NCI-H524 (cell line): ENCODE measurements at regions not wholly inside any gene's neighbourhood (a gene's known extent, or its start where the extent isn't known, plus 50 kb on each side); places are given as distances from the start of the nearest gene placed in this dataset.
"Not testable (repeated sequence)": the region's sequence is repeated elsewhere in the genome, so short reads cannot be mapped to it uniquely, and the experiment has no call there.

Experiments
- DNase-seq, 2 experiments: peaks; one replicate each; lab custom pipeline; 2025; lab: John Stamatoyannopoulos, UW

- no peak for DNase-seq
Observed at GRCh38 chr4:18442957-18443356, 421.4 kb upstream of the LCORL start.

DNA sequence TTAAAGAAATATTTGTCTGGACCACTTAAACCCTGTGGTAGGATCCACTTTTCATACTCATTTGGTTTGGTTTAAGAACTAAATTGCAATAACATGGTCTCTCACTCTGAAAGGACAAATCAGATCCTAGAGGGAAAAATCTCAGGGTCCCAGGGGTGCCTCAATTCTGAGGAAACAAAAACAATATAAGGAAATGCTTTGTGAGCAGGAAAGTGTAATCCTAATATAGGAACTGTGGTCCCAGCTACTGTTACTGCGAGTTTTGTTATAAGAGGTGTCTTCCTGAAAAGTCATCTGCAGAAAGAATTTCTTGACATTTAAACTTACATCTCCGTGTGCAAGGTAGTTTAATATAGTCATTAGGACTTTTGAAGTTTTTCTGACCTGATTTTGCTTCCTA is 420.1 kb upstream of the LCORL start:
- DNase-seq = no peak

DNA sequence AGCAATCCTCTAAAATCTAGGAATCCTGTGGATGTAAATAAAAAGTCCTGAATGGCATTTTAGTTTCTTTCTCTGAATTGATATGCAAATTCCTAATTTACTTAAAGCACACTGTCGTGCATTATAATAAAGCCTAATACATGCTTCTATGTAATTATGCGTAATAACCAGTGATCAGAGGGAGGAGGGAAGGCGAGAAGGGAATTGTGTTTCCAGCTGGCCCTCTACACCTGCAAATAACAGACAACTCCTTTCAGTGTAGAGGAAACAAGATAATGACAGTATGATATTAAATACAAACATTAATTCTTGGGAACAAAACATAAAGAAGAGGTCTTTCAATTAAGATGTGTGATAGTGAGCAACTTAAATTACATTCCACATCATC is 419.6 kb upstream of the LCORL start:
- no peak for DNase-seq

DNA sequence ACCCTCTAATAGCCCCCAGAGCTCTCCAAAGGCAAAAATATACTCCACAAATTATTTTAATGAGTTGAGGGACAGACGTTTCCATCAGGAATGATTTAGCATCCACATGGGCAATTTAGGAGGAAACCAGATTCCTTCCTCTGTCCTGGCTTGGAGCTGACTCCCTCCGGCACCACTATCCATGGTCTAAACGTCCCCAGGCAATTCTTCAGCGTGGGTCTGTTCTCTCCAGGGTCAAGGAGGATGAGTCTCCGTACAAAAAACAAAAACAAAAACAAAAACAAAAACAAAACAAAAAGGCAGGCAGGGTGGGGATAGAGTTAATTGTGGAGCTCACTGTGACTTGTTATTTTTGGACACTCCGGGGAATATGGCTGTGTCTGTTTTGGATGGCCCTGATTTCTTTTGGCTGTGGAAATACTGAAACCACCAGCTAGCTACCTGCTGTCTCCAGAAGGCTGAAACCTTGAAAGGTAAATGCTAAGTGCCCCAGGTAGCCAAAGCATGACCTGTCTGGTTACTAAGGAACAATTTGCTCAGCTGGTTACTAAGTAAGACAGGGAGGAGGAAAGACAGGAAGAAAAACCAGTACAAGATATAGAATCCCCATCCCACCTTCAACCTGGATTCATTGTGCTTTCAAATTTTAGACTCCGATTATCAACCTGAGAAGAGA is 419.1 kb upstream of the LCORL start:
- DNase-seq = peak in 1 of 2 experiments; percentile 1

DNA sequence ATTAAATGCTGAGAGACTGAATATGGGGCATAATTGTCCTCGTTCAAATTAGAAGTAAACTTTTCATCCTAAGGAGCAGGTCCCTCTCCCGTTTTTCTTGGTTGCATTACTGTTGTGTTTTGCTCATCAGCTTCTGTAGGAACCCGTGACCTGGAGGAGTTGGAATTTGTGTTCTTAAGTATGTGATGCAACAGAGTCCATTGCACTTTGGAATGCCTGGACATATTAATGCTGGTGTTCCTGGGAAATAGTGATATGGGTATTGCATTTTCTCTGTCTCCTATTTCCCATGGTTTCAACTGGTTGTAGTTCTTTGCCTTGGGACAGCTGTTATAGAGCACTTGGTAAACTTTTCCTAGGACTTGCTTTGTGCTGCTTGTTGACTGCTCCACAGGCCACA is 417.8 kb upstream of the LCORL start:
- peak in 1 of 2 experiments; percentile 0 for DNase-seq

GRCh38 chr4:18435781-18436180 is 414.2 kb upstream of the LCORL start:
- no peak for DNase-seq

- peak in 1 of 2 experiments; percentile 14 for DNase-seq
Observed at GRCh38 chr4:18422685-18423084, 401.1 kb upstream of the LCORL start.

- no peak for DNase-seq
Observed at GRCh38 chr4:18421519-18421918, 400.0 kb upstream of the LCORL start.

DNA sequence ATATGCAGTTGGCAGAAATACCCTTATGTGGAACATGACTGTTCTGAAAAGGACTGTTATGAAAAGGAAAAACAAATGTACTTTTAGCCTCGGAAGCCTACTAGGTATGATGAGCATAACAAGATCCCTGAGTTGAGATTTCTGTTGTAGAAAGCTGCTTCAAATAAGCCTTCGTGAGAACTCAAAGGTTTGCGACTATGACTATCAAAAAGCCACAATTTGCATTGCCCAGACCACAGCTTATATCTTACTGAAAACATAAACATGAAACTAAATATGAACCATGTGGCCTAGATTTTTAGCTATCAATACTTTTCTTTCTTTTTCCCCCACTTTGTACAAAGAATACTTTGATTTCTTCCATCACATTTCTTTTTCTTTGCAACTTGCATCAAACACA is 398.2 kb upstream of the LCORL start:
- no peak for DNase-seq

- not testable (repeated sequence) for DNase-seq
Observed at GRCh38 chr4:18418195-18418898, 396.8 kb upstream of the LCORL start.

DNA sequence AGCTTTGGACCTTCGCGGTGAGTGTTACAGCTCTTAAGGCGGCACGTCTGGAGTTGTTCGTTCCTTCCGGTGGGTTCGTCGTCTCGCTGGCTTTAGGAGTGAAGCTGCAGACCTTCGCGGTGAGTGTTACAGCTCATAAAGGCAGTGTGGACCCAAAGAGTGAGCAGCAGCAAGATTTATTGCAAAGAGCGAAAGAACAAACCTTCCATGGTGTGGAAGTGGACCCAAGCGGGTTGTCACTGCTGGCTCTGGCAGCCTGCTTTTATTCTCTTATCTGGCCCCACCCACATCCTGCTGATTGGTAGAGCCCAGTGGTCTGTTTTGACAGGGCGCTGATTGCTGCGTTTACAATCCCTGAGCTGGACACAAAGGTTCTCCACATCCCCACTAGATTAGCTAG is 396.1 kb upstream of the LCORL start:
- DNase-seq = not testable (repeated sequence)

DNA sequence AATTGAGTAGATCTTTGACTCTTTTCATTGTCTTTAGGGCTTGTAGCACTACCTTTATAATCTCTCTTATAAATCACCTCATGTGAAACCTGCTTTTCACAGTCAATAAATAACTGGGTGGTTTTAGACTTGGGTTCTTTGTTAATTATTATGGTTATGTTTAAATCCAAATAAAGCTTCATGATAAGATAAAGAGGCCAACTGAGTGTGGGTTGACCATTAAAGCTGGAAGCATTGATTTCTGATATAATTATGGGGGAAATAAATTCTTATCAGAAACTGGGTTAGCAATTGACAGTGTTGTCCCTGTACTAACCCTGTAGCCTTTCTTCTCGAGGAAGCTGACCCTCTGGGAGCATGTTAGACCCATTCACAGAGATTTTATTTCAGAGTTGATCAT is 384.7 kb upstream of the LCORL start:
- no peak for DNase-seq

DNA sequence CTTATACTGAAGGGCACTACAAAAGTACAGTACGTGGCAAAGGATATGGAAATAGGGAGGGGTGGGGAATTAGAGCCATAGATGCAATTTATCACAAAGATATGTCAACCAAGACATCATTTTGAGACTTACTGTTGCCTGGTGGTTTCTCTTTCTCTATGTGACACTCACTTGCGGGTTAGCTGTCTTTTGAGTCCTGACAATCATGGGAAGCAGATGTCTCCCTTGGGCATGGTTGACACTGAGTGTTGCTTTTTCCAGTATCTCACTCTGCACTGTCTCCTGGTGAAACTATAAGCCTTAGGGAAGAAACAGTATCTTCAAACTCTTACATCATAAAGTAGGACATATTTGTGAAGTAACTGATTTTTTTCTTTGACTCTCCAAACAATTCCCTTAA is 383.5 kb upstream of the LCORL start:
- DNase-seq = no peak

- DNase-seq = no peak
Observed at GRCh38 chr4:18404642-18405041, 383.1 kb upstream of the LCORL start.

- DNase-seq = no peak
Observed at GRCh38 chr4:18403327-18403726, 381.8 kb upstream of the LCORL start.

DNA sequence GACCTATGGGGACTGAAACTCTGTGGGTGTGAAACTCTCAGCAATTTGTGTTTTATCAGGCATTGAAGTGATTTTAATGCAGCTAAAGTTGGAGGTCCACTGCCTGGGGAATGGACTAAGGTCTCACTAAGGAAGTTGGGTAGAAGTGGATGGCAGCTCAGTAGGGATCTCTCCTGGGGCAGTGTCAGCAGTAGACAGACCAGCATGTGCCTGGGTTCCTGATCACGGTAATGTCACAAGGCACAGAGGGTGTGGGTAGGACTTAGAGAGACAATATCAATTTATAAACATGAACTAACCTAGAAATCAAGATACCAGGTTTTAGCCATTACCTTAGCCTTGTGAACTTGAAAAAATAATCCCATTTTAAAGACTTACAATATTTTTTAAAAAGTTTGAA is 380.3 kb upstream of the LCORL start:
- DNase-seq = no peak

- DNase-seq = no peak
Observed at GRCh38 chr4:18401425-18401824, 379.9 kb upstream of the LCORL start.

GRCh38 chr4:18398661-18399060 is 377.1 kb upstream of the LCORL start:
- DNase-seq = peak in 1 of 2 experiments; percentile 26

DNA sequence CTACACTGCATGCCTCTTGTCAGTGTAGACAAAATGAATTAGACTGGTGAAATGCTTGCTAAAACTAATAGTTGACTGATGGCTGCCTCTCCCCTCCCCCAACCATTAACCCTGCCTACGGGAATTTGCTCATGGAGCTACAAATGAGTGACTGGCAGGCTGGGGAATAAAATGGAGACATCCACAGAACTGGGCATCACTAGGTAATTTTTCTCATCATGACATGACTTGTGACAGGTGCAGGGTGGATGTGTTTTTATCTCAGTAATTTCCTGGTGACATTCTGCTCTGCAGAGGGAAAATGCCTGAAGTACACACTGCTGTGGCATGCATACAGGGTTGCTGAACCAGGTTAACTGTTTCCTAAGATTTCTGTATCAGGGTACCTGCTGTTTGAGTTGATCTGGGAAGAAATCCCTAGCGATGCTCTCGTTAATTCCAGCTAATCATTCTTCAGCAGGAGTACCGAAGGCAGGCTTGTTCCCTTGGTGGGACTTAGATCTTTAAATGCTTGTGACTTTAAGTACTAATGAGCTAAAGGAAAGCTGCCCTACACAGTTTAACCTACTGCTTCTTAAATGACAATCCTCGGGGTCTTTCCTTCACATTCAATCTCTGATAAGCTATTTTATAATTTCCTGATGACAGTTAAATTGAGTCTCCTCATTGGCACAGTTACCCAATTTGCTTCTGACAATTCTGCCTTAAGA is 376.3 kb upstream of the LCORL start:
- no peak for DNase-seq

DNA sequence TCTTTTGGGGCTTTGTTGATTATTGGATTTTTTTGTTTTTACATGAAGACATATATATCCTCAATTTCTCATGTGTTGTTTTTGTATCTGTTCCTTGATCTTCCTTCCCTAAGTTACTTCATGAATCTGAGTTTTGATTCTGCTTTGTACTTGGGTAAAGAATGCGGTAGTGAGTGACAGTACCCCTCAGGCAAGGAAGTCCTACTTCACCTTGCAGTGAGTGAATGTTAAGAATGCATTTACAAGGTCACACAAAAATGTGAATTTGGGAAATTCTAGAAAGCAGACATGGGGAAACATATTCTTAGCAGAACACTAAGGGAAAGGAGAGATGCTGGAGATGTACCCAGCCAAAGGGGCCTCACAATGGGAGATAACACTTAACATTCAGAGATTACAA is 373.1 kb upstream of the LCORL start:
- no peak for DNase-seq

DNA sequence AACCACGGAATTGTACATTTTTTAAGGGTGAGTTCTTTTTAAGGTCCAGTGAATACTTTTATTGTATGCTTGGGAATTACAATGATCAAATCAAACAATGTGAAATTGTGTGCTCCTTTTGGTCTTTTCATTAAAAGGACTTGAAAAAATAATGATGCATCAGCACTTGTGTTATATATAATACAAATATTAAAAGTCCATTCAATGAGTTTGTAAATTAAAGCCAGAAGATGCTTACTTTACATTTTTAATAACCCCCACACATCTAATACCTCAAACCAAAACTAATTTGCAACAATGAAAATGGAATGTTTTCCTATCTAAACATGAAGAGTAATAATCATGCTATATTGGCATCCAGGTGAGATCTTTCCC is 369.8 kb upstream of the LCORL start:
- DNase-seq = no peak

DNA sequence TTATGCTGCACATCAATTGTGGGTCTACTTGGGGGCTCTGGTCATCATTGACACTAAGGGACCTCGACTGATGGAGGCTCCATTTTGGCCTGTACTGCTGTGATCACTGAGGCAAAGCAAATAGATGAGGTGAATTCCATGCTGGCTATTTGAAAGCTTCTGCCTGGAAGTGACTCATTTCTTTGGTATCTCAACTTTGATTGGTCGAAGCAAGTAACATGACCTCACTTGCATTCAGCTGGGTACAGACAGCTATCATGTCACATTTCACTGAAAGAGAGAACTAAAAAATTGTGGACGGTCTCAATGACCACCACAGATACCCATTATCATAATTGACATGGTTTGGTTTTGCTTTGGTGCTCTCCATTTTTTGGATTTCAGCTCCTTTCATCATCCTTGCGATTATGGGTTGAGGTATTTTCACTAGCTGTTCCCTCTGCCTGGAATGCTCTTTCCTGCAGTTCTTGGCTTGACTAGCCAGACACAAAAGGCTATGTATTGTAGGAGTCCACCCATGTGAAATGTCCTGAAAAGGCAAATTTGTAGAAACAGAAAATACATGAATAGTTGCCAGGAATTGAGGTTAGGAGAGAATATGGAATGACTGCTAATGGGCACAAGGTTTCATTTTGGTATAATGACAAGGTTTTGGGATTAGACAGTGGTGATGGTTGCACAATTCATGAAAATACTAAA is 369.2 kb upstream of the LCORL start:
- DNase-seq = no peak

GRCh38 chr4:18389115-18389514 is 367.6 kb upstream of the LCORL start:
- DNase-seq = no peak
